Endothelial cell of umbilical vein (primary cell): ENCODE measurements at regions not wholly inside any gene's neighbourhood (a gene's known extent, or its start where the extent isn't known, plus 50 kb on each side); places are given as distances from the start of the nearest gene placed in this dataset.

Experiments
- CTCF ChIP-seq, 2 donors: IDR thresholded peaks; 1 replicate in 1 of 2; 2 replicates in 1 of 2; pipeline ENCODE4 v1.5.1; 2011; ENCODE audit warnings: low read length in 2 of 2, mild to moderate bottlenecking in 2 of 2, moderate library complexity in 2 of 2, control low read depth in 1 of 2, inconsistent platforms in 1 of 2, low read depth in 1 of 2; ENCODE audit not compliant: insufficient read depth in 1 of 2; ENCODE audit errors: extremely low read depth in 1 of 2
- POLR2AphosphoS5 ChIP-seq: IDR thresholded peaks from 2 replicates; pipeline ENCODE4 v1.6.1; 2012; ENCODE audit warnings: low read depth, mild to moderate bottlenecking, control low read depth, low read length, moderate library complexity; ENCODE audit not compliant: insufficient read depth

GRCh38 chr9:7671847-7672246 lies 127.7 kb downstream of the DMAC1 start:
- TF ChIP-seq CTCF (IDR thresholded peaks at IDR 0.05; ENCODE audit: extremely low read depth in 1 of 2, insufficient read depth in 1 of 2, low read depth in 1 of 2, low read length in 2 of 2) (no peak), POLR2AphosphoS5 (no peak)
